H54 (cell line): ENCODE measurements at regions not wholly inside any gene's neighbourhood (a gene's known extent, or its start where the extent isn't known, plus 50 kb on each side); places are given as distances from the start of the nearest gene placed in this dataset.
"Not testable (repeated sequence)": the region's sequence is repeated elsewhere in the genome, so short reads cannot be mapped to it uniquely, and the experiment has no call there.

ENCODE experiments used
- DNase-seq: peaks from one replicate; pipeline ENCODE4 v3.0.0; 2011; ENCODE audit warnings: low spot score, mixed read lengths; ENCODE audit not compliant: insufficient read length
- FAIRE-seq: peaks from 3 replicates; lab custom pipeline; 2011; peaks lifted over from hg19 to GRCh38; lab: Jason Lieb, UNC
- POLR2A ChIP-seq: IDR thresholded peaks from 2 replicates; pipeline ENCODE4 v1.6.1; 2011; ENCODE audit warnings: low read depth, mild to moderate bottlenecking, low read length

GRCh38 chr18:40210696-40211095 lies 1744.3 kb upstream of the PIK3C3 start:
- FAIRE-seq (no peak), DNase-seq (no peak)
- no peak for TF ChIP-seq POLR2A

GRCh38 chr18:40208958-40209357 lies 1746.1 kb upstream of the PIK3C3 start:
- DNase-seq = no peak
- FAIRE-seq = no peak
- TF ChIP-seq POLR2A = no peak

- FAIRE-seq (no peak), DNase-seq (no peak)
- TF ChIP-seq POLR2A = no peak
These were observed 1757.3 kb upstream of the PIK3C3 start for GRCh38 chr18:40197711-40198110.

GRCh38 chr18:40186677-40187076 lies 1768.4 kb upstream of the PIK3C3 start:
- FAIRE-seq (no peak), DNase-seq (no peak)
- TF ChIP-seq POLR2A = no peak

- TF ChIP-seq POLR2A = no peak
- FAIRE-seq = no peak
These were observed 1775.1 kb upstream of the PIK3C3 start for GRCh38 chr18:40179729-40180461.

GRCh38 chr18:40168026-40168425 lies 1787.0 kb upstream of the PIK3C3 start:
- FAIRE-seq = no peak
- no peak for DNase-seq
- TF ChIP-seq POLR2A = no peak

More at GRCh38 chr18:40179729-40180461, 1775.1 kb upstream of the PIK3C3 start:
- no peak for DNase-seq

- DNase-seq = no peak
- no peak for FAIRE-seq
- TF ChIP-seq POLR2A = no peak
These were observed 1791.8 kb upstream of the PIK3C3 start for GRCh38 chr18:40163254-40163653.

- TF ChIP-seq POLR2A = no peak
- no peak for FAIRE-seq
- no peak for DNase-seq
These were observed 1794.7 kb upstream of the PIK3C3 start for GRCh38 chr18:40160361-40160760.

GRCh38 chr18:40159141-40160017 lies 1795.7 kb upstream of the PIK3C3 start:
- no peak for TF ChIP-seq POLR2A
- FAIRE-seq = no peak
- no peak for DNase-seq

GRCh38 chr18:40157120-40157519 lies 1797.9 kb upstream of the PIK3C3 start:
- no peak for TF ChIP-seq POLR2A
- DNase-seq (no peak), FAIRE-seq (no peak)

GRCh38 chr18:40152859-40153258 lies 1802.2 kb upstream of the PIK3C3 start:
- DNase-seq = no peak

GRCh38 chr18:40148960-40149359 lies 1806.1 kb upstream of the PIK3C3 start:
- no peak for DNase-seq

More at GRCh38 chr18:40152859-40153258, 1802.2 kb upstream of the PIK3C3 start:
- TF ChIP-seq POLR2A = no peak
- no peak for FAIRE-seq

GRCh38 chr18:40133253-40133652 lies 1821.8 kb upstream of the PIK3C3 start:
- DNase-seq = no peak
- FAIRE-seq = no peak

More at GRCh38 chr18:40148960-40149359, 1806.1 kb upstream of the PIK3C3 start:
- FAIRE-seq = no peak
- TF ChIP-seq POLR2A = no peak

GRCh38 chr18:40132438-40132837 lies 1822.6 kb upstream of the PIK3C3 start:
- DNase-seq, FAIRE-seq: not testable (repeated sequence)

More at GRCh38 chr18:40133253-40133652, 1821.8 kb upstream of the PIK3C3 start:
- no peak for TF ChIP-seq POLR2A

- FAIRE-seq (no peak), DNase-seq (peak; percentile 1)
- no peak for TF ChIP-seq POLR2A
These were observed 1830.9 kb upstream of the PIK3C3 start for GRCh38 chr18:40124107-40124506.
